Ascending aorta (tissue), 2 donors: ENCODE measurements at regions not wholly inside any gene's neighbourhood (a gene's known extent, or its start where the extent isn't known, plus 50 kb on each side); places are given as distances from the start of the nearest gene placed in this dataset.
"Not testable (repeated sequence)": the region's sequence is repeated elsewhere in the genome, so short reads cannot be mapped to it uniquely, and the experiment has no call there.

Source experiments
- DNase-seq, 2 donors: peaks; one replicate each; pipeline ENCODE4 v3.0.0-alpha.2; 2019; ENCODE audit warnings: low spot score in 2 of 2
- H3K27ac ChIP-seq, 2 donors: fragments of 200-600 bp; sonication (generic); one replicate each; pipeline ENCODE4 v1.5.1; 2016 to 2017; ENCODE audit warnings: mild to moderate bottlenecking in 1 of 2
- H3K27me3 ChIP-seq: fragments of 200-600 bp; sonication (generic); one replicate; pipeline ENCODE4 v1.5.1; 2017
- H3K36me3 ChIP-seq, 2 donors: fragments of 200-600 bp; sonication (generic); one replicate each; pipeline ENCODE4 v1.5.1; 2016
- H3K4me1 ChIP-seq, 2 donors: fragments of 200-600 bp; sonication (generic); one replicate each; pipeline ENCODE4 v1.5.1; 2016 to 2017; ENCODE audit warnings: mild to moderate bottlenecking in 1 of 2
- H3K4me3 ChIP-seq, 2 donors: fragments of 200-600 bp; sonication (generic); one replicate each; pipeline ENCODE4 v1.5.1; 2016 to 2017; ENCODE audit warnings: mild to moderate bottlenecking in 1 of 2
- H3K9me3 ChIP-seq, 2 donors: fragments of 200-600 bp; sonication (generic); one replicate each; pipeline ENCODE4 v1.5.1; 2016
- CTCF ChIP-seq, 3 experiments: fragments of 200-600 bp in 2 of 3; fragments of 450-650 bp in 1 of 3; sonication (generic) in 2 of 3; IDR thresholded peaks; one replicate each; pipeline ENCODE4 v1.5.1; 2016 to 2019; ENCODE audit warnings: antibody characterized with exemption in 3 of 3, mild to moderate bottlenecking in 1 of 3, moderate library complexity in 1 of 3
- intact Hi-C: fragments of 100-400 bp; cut with DNase I; formaldehyde crosslinking; loops from one replicate; pipeline ENCODE4 v1.15.1; 2023

DNA sequence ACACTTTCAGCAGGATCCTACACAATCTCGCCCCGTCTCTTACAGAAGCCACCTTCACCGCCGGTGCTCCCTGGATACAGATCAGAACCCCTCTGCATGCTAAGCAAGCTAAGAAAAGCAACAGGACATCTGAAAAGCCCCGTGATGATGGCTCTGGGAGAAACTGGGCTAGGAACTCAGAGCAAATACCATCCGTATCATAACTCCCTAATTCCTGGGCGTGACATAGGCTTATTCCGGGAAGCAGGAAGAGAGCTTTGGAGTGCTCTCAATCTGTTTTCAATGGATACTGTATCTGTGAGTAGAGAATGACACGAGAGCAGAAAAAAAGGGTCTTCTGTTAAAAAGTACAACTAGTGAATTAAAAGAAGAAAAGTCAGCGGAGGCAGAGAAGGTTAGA, 121.6 kb downstream of the SPP2 start:
- Histone ChIP-seq H3K27ac (no peak overlapping the region), H3K27me3 (no peaks in the 10 kb centered on the region), H3K9me3 (no peaks in the 10 kb centered on the region), H3K4me3 (no peak overlapping the region), H3K36me3 (no peaks in the 10 kb centered on the region), H3K4me1 (no peaks in the 10 kb centered on the region)
- intact Hi-C loops = no loop called here
- no peak for DNase-seq
- no peak for TF ChIP-seq CTCF (IDR thresholded peaks at IDR 0.05)

DNA sequence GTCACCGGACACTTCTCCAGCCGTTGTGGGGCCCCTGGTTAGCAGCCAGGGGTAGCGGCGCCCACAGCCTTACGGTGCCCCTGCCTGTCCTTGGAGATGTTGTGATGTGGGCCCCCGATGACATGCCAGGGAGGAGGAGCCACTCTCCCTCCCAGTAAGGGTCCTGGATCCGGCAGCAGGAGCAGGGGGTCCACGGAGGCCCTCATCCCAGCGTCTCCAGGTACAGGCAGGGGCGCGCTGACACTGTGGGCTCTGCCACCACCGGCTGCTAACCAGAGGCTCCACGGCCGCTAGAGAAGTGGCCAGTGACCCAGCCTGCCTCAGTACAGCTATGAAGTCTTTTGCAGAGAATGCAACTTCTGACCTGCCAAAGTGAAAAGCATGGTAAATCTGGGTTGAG, 121.2 kb downstream of the SPP2 start:
- Histone ChIP-seq H3K36me3 (no peaks in the 10 kb centered on the region), H3K4me3 (no peak overlapping the region), H3K27me3 (no peaks in the 10 kb centered on the region), H3K4me1 (no peaks in the 10 kb centered on the region), H3K9me3 (no peaks in the 10 kb centered on the region), H3K27ac (no peak overlapping the region)
- intact Hi-C loops = no loop called here
- DNase-seq = no peak
- TF ChIP-seq CTCF (IDR thresholded peaks at IDR 0.05) = no peak

DNA sequence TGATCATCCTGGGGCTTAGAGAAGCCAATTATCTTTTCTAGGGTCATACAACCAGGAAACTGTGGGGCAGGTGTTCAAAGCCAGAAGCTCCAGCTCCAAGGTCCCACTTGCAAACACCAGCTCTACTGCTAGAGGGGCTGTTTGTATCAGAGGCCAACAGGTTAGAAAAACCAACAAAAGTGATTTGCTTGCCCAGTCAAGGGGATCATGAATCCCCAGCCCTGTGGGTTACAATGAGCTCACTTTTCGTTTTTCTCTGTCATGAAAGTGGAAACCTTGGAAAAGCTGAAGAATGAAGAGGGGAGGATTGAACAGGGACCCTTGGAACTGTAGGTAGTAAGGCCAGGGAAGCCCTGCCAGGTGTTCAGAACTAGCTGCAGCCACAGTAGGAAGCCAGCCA, 119.2 kb downstream of the SPP2 start:
- DNase-seq = no peak
- intact Hi-C loops = no loop called here
- no peaks in the 10 kb centered on the region for H3K27me3 ChIP-seq
- H3K4me1 ChIP-seq = no peaks in the 10 kb centered on the region
- no peaks in the 10 kb centered on the region for H3K9me3 ChIP-seq
- no peak overlapping the region for H3K27ac ChIP-seq
- no peak overlapping the region for H3K4me3 ChIP-seq
- no peaks in the 10 kb centered on the region for H3K36me3 ChIP-seq
- TF ChIP-seq CTCF (IDR thresholded peaks at IDR 0.05) = no peak

DNA sequence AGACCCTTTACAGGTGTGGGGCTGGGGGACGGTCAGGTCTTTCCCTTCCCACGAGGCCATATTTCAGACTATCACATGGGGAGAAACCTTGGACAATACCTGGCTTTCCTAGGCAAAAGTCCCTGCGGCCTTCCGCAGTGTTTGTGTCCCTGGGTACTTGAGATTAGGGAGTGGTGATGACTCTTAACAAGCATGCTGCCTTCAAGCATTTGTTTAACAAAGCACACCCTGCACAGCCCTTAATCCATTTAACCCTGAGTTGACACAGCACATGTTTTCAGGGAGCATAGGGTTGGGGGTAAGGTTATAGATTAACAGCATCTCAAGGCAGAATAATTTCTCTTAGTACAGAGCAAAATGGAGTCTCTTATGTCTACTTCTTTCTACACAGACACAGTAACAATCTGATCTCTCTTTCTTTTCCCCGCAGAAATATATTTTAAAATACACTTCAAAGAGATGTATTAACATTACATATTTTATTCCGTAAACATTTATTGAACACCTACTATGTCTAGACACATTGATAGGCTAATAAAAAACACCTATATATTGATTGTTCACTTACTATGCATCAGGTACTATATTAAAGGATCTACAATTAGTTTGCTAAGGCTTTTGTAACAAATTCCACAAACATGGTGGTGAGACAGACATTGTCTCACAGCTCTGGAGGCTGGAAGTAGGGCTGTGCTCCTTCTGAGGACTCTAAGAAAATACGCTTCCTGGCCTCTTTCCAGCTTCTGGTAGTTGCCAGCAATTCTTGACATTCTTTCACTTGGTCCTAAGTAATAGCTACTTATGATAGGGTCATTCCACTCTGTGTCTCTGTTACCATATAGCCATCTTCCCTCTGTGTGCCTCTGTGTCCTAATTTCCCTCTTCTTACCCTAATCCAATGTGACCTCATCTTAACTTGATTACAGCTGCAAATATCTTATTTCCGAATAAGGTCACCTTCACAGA, 118.4 kb downstream of the SPP2 start:
- H3K27me3 ChIP-seq, DNase-seq, intact Hi-C loops, H3K27ac ChIP-seq, H3K4me1 ChIP-seq, H3K9me3 ChIP-seq, H3K36me3 ChIP-seq, H3K4me3 ChIP-seq: not testable (repeated sequence)

GRCh38 chr2:234166531-234166930, 116.0 kb downstream of the SPP2 start:
- DNase-seq = no peak
- TF ChIP-seq CTCF (IDR thresholded peaks at IDR 0.05) = no peak
- H3K27ac ChIP-seq = no peak overlapping the region
- H3K9me3 ChIP-seq = no peaks in the 10 kb centered on the region
- H3K36me3 ChIP-seq = no peaks in the 10 kb centered on the region
- no peaks in the 10 kb centered on the region for H3K27me3 ChIP-seq
- no peak overlapping the region for H3K4me3 ChIP-seq
- intact Hi-C loops = no loop called here
- no peaks in the 10 kb centered on the region for H3K4me1 ChIP-seq

DNA sequence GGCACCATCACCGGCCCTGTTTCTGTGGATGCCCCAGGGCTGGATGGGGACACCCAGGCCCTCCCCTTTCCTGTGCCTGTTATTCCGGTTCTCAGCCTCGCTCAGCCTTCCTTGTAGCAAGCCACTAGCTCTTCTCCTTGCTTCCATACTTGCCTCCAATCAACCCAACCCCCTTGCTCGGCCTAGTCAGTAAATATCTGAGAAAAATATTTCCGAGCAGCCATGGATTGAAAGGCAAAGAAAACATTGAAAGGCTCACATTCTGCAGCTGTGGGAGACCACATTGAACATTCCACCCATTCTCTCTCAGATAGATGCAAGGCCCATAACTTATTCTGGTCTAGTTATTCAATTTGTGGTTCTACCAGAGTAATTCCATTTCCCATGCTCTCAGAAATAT, 114.9 kb downstream of the SPP2 start:
- H3K9me3 ChIP-seq = no peaks in the 10 kb centered on the region
- H3K27ac ChIP-seq = no peak overlapping the region
- H3K36me3 ChIP-seq = no peaks in the 10 kb centered on the region
- H3K4me1 ChIP-seq = no peaks in the 10 kb centered on the region
- intact Hi-C loops = no loop called here
- no peak overlapping the region for H3K4me3 ChIP-seq
- no peak for TF ChIP-seq CTCF (IDR thresholded peaks at IDR 0.05)
- no peaks in the 10 kb centered on the region for H3K27me3 ChIP-seq
- DNase-seq = no peak
